ENCODE measurements at regions not wholly inside any gene's neighbourhood (a gene's known extent, or its start where the extent isn't known, plus 50 kb on each side); places are given as distances from the start of the nearest gene placed in this dataset.

GRCh38 chr7:142418326-142418725 lies 160.5 kb upstream of the PRSS58 start:
- TF ChIP-seq CTCF (IDR thresholded peaks at IDR 0.05), result no peak
- Histone ChIP-seq H3K4me1 (no peaks in the 10 kb centered on the region), H3K4me3 (no peak overlapping the region), H3K36me3 (no peaks in the 10 kb centered on the region), H3K27ac (no peak overlapping the region), H3K27me3 (no peaks in the 10 kb centered on the region), H3K9me3 (no peaks in the 10 kb centered on the region)
- no peak for DNase-seq (ENCODE audit: low spot score in 2 of 2)
- intact Hi-C loops (cut with DNase I), result no loop called here

DNA sequence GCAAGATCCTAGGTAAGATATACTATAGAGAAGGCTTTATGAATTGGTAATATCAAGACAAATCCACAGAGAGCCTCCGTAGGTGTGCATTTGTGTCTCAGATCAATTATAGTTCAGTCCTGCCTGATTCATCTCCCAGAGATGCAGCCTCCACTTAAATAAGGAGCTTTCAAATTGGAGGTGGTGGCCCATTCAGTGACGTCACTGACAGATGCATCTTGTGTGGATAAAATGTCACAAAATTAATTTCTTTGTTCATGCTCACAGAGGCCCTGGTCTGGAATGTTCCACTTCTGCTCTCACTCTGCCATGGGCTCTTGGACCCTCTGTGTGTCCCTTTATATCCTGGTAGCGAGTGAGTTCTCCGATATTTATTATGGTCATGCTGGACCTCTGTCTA lies 157.1 kb upstream of the PRSS58 start:
- H3K27me3 ChIP-seq, result no peaks in the 10 kb centered on the region
- H3K9me3 ChIP-seq, result no peaks in the 10 kb centered on the region
- no peak for TF ChIP-seq CTCF (IDR thresholded peaks at IDR 0.05)
- H3K36me3 ChIP-seq, result no peaks in the 10 kb centered on the region
- no peak for DNase-seq (ENCODE audit: low spot score in 2 of 2)
- no peak overlapping the region for H3K4me3 ChIP-seq
- no peaks in the 10 kb centered on the region for H3K4me1 ChIP-seq
- no peak overlapping the region for H3K27ac ChIP-seq
- intact Hi-C loops (cut with DNase I), result no loop called here

DNA sequence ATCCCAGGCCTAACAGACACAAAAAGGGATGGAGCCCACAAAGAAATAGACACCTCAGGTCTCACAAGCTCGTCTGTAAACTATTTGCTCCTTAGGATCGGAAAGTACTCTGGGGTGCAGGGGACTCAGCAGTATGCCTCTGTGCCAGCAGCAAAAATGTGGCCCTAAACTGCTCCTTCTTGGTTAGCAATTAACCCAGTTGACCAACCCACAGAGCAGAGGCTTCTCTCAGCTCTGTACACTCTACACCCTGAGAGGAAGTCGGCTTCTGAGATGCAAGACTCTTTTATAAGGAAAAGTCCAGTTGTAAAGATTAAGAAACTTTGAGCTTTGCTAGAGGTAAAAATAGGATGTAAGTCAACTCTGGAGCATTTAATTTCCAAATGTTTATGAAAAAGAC lies 156.3 kb upstream of the PRSS58 start:
- DNase-seq (ENCODE audit: low spot score in 2 of 2), result no peak
- Histone ChIP-seq H3K27me3 (no peaks in the 10 kb centered on the region), H3K9me3 (no peaks in the 10 kb centered on the region), H3K4me1 (no peaks in the 10 kb centered on the region), H3K27ac (no peak overlapping the region), H3K4me3 (no peak overlapping the region), H3K36me3 (no peaks in the 10 kb centered on the region)
- TF ChIP-seq CTCF (IDR thresholded peaks at IDR 0.05), result no peak
- intact Hi-C loops (cut with DNase I), result no loop called here

DNA sequence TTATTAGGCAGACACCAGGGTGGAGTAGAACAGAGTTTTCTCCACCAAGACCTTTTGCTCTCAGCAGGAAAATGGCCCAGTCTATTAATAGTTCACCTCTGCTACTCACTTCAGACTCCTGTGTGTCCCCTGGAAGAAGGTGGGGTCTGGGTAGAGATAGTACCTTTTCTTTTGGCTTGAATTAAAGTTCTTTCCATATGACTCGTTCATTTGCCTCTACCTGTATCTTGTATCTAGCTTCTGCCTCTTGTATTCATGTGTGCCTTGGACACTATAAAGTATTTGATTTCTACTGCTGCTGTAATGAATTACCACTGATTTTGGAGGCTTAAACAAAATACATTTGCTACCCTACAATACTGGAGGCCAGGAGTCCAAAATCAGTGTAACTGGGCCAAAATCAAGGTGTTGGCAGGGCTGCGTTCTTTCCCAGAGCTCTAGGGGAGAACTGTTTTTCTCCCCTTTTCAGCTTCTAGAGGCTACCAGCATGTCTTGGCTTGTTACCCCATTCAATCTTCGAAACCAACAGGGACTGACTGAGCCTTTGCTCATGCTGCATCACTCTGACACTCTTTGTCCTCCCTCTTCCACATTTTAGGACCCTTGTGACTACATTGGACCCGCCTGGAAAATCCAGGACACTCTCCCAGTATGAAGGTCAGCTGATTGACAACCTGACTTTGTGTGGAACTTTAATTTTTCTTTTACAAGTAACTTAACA lies 155.6 kb upstream of the PRSS58 start:
- Histone ChIP-seq H3K4me1 (no peaks in the 10 kb centered on the region), H3K36me3 (no peaks in the 10 kb centered on the region), H3K9me3 (no peaks in the 10 kb centered on the region), H3K27me3 (no peaks in the 10 kb centered on the region), H3K4me3 (no peak overlapping the region), H3K27ac (no peak overlapping the region)
- no peak for TF ChIP-seq CTCF (IDR thresholded peaks at IDR 0.05)
- no peak for DNase-seq (ENCODE audit: low spot score in 2 of 2)
- intact Hi-C loops (cut with DNase I), result no loop called here

DNA sequence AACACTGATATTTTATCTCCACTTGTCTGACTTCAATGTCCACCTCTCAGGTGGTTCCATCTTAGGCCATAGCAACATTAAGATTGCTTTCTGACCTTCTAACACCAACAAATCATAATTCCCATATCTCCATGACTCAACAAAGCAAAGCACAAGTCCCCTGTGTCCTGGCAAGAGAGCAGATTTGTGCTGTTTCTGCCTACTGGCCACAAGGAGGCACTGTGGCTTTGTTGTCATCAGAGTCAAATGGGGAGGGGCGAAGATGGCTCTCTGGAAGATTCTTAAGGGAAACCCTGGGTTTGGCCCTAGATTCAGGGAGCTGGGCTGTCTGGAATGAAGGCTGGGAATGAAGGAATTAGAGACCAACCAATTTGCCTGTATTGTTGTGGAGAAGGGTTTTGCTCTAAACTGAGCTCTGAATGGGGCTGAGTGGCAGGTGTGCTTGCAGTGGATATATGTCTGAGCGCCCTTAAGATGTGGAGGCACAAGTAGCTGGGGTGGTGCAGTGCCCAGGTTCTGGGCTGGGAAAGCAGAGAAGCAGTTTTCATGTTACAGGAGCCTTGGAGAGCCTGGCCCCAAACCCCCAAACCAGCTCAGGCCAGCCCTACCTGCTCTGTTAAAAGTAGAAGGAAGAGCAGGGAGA lies 154.8 kb upstream of the PRSS58 start:
- Histone ChIP-seq H3K4me3 (no peak overlapping the region), H3K9me3 (no peaks in the 10 kb centered on the region), H3K4me1 (no peaks in the 10 kb centered on the region), H3K27ac (no peak overlapping the region), H3K36me3 (no peaks in the 10 kb centered on the region), H3K27me3 (no peaks in the 10 kb centered on the region)
- peak in 1 of 3 experiments; percentile 14 for TF ChIP-seq CTCF (IDR thresholded peaks at IDR 0.05)
- intact Hi-C loops (cut with DNase I), result no loop called here
- no peak for DNase-seq (ENCODE audit: low spot score in 2 of 2)

Data from ascending aorta (tissue), 2 donors.